ENCODE measurements at regions not wholly inside any gene's neighbourhood (a gene's known extent, or its start where the extent isn't known, plus 50 kb on each side); places are given as distances from the start of the nearest gene placed in this dataset.
"Not testable (repeated sequence)": the region's sequence is repeated elsewhere in the genome, so short reads cannot be mapped to it uniquely, and the experiment has no call there.

DNA sequence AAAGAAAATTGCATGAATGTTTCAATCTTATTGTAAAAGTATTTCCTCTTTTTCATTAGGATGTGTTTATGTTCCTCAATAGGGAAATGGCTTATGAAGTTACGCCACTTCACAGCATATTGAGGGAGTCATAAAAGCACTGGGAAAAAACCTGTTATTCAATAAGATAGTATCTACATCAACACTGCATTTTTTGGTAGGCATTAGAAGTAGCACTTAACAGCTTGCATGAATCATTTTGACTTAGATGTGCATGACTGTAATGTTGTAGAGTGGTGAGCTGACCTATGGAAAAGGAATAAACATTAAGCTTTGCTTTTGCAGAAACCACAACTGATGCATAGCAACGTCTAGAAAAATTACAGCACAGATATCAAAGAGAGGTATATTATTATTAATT lies 111.2 kb upstream of the GRXCR1 start:
- no peak for DNase-seq (ENCODE audit: low read depth)
- in situ Hi-C loops (cut with HindIII; ENCODE audit: low sequenced_read_pairs) = no loop called here
- TF ChIP-seq, protein P1, sequence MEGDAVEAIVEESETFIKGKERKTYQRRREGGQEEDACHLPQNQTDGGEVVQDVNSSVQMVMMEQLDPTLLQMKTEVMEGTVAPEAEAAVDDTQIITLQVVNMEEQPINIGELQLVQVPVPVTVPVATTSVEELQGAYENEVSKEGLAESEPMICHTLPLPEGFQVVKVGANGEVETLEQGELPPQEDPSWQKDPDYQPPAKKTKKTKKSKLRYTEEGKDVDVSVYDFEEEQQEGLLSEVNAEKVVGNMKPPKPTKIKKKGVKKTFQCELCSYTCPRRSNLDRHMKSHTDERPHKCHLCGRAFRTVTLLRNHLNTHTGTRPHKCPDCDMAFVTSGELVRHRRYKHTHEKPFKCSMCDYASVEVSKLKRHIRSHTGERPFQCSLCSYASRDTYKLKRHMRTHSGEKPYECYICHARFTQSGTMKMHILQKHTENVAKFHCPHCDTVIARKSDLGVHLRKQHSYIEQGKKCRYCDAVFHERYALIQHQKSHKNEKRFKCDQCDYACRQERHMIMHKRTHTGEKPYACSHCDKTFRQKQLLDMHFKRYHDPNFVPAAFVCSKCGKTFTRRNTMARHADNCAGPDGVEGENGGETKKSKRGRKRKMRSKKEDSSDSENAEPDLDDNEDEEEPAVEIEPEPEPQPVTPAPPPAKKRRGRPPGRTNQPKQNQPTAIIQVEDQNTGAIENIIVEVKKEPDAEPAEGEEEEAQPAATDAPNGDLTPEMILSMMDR (IDR thresholded peaks at IDR 0.05; ENCODE audit: low read depth, low read length, missing control alignments) = no peak
- no peak overlapping the region for H3K4me3 ChIP-seq (ENCODE audit: low read depth, low read length)

DNA sequence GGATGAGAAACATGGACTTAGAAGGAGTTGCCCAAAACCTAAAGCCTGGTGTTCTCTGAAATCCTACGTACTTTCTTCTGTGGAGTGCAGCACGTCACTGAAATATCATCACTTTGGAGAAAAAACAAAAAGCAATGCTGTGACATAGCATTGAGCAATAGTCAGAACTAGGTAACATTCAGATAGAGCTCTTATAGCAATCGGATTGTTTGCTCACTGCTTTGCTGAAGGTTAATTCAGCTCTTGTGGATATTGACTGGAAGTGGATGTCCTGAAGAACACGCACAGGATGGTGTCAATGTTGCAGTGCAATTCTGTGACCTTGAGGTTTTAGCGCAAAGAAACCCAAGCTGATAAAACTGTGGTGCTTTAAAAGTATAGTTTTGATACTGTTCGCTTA lies 114.2 kb upstream of the GRXCR1 start:
- H3K4me3 ChIP-seq (ENCODE audit: low read depth, low read length) = no peak overlapping the region
- TF ChIP-seq, protein P1 (IDR thresholded peaks at IDR 0.05; ENCODE audit: low read depth, low read length, missing control alignments) = no peak
- no peak for DNase-seq (ENCODE audit: low read depth)
- in situ Hi-C loops (cut with HindIII; ENCODE audit: low sequenced_read_pairs) = no loop called here

DNA sequence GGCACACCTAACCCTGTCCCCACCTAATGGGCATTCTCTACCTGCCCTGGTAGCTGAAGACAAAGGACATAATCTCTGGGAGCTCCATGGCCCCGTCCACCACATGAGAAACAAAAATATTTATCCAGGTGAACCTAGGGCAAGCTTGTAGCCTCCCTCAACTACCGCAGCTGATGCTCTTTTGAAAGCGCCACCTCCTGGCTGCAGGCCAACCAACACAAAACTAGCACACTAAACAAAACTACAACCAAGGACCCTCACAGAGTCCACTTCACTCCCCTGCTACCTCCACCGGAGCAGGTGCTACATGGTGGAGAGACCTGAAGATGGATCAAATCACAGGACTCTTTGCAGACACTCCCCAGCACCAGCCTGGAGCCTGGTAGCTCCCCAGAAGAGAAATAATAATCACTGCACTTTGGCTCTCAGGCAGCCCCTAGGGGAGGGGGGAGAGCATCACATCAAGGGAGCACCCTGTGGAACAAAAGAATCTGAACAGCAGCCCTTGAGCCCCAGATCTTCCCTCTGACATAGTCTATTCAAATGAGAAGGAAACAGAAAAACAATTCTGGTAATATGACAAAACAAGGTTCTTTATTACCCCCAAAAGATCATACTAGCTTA lies 111.3 kb upstream of the ATP8A1 start:
- no peak overlapping the region for H3K4me3 ChIP-seq (ENCODE audit: low read depth, low read length)
- no peak for DNase-seq (ENCODE audit: low read depth)
- in situ Hi-C loops (cut with HindIII; ENCODE audit: low sequenced_read_pairs) = no loop called here
- TF ChIP-seq, protein P1 (IDR thresholded peaks at IDR 0.05; ENCODE audit: low read depth, low read length, missing control alignments) = no peak

DNA sequence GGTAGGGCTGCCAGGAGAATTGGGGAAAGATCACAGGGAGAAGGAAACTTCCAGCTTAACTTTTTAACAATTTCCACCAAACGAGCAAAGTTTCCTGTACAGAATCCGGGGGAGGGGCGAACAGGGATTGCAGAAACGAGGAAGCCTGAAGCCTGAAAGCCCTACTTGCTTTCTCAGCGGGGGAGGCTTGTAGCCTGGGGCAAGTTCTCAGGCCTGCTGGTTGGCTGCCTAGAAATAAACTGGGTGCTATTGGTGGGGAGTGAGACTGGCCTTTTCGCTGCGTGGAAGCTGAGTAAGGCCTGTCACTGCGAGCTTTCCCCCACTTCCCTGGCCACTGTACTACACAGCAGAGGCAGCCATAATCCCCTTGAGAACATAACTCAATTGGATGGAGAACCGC lies 110.8 kb upstream of the ATP8A1 start:
- TF ChIP-seq, protein P1 (IDR thresholded peaks at IDR 0.05; ENCODE audit: low read depth, low read length, missing control alignments) = no peak
- in situ Hi-C loops (cut with HindIII; ENCODE audit: low sequenced_read_pairs) = no loop called here
- DNase-seq (ENCODE audit: low read depth) = no peak
- no peak overlapping the region for H3K4me3 ChIP-seq (ENCODE audit: low read depth, low read length)

DNA sequence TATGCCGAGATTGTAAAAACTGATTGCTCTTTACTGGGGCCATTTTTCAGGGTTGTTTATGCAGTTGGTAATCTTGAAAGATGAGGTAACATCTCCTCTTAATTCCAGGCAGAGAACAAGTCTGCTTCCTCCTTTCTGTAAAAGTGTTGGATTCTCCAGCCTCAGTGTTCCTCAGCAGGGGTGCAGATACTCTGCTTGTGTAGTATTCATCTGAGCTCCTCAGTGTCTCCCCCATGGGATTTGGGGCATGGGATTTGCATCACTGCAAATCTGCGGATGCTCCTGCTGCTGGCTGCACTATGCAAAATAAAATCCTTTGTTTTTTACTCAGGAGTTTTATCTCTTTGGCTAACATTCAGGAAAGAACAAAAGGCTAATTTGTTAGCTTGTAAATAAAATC lies 104.9 kb upstream of the ATP8A1 start:
- H3K4me3 ChIP-seq (ENCODE audit: low read depth, low read length) = no peak overlapping the region
- in situ Hi-C loops (cut with HindIII; ENCODE audit: low sequenced_read_pairs) = no loop called here
- DNase-seq (ENCODE audit: low read depth) = no peak
- TF ChIP-seq, protein P1 (IDR thresholded peaks at IDR 0.05; ENCODE audit: low read depth, low read length, missing control alignments) = no peak

DNA sequence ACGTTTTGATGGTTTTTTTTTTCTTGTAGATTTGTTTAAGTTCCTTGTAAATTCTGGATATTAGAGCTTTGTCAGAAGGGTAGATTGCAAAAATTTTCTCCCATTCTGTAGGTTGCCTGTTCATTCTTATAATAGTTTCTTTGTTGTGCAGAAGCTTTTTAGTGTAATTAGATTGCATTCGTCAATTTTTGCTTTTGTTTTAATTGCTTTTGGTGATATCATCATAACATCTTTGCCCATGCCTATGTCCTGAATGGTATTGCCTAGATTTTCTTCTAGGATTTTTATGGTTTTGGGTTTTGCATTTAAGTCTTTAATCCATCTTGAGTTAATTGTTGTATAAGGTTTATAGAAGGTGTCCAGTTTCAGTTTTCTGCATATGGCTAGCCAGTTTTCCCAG lies 98.1 kb upstream of the ATP8A1 start:
- in situ Hi-C loops (cut with HindIII; ENCODE audit: low sequenced_read_pairs); H3K4me3 ChIP-seq (ENCODE audit: low read depth, low read length); DNase-seq (ENCODE audit: low read depth): not testable (repeated sequence)

DNA sequence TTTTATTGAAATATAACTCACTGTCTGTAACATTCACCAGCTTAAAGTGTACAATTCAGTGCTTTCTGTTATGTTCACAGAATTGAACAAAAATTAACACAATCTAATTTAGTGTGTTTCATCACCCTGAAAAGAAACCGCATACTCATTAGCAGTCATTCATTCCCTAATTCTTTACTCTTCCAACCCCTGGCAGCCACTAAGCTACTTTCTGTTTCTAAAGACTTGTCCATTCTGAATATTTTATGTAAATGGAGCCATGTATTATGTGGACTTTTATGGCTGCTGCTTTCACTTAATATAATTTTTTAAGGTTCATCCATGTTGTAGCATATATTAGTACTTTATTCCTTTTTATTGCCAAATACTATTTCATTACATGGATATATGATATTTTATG lies 94.7 kb upstream of the ATP8A1 start:
- no peak overlapping the region for H3K4me3 ChIP-seq (ENCODE audit: low read depth, low read length)
- in situ Hi-C loops (cut with HindIII; ENCODE audit: low sequenced_read_pairs) = no loop called here
- DNase-seq (ENCODE audit: low read depth) = no peak
- TF ChIP-seq, protein P1 (IDR thresholded peaks at IDR 0.05; ENCODE audit: low read depth, low read length, missing control alignments) = no peak
